Omental fat pad (tissue), 3 donors: ENCODE measurements at regions not wholly inside any gene's neighbourhood (a gene's known extent, or its start where the extent isn't known, plus 50 kb on each side); places are given as distances from the start of the nearest gene placed in this dataset.
"Not testable (repeated sequence)": the region's sequence is repeated elsewhere in the genome, so short reads cannot be mapped to it uniquely, and the experiment has no call there.

Experiments used
- ATAC-seq: fragments of 150-250 bp; one replicate; pipeline ENCODE4 v1.9.1; 2016; ENCODE audit warnings: mild to moderate bottlenecking, moderate library complexity; ENCODE audit not compliant: low FRiP score
- DNase-seq: peaks from one replicate; pipeline ENCODE4 v3.0.0-alpha.2; 2019; ENCODE audit warnings: low spot score
- TF ChIP-seq, protein P1 (sequence below), 3 donors: fragments of 450-650 bp; IDR thresholded peaks; one replicate each; pipeline ENCODE4 v1.5.1; 2016 to 2017; ENCODE audit warnings: antibody characterized with exemption in 3 of 3, mild to moderate bottlenecking in 3 of 3, moderate library complexity in 2 of 3

- DNase-seq, result not testable (repeated sequence)
- peak; percentile 75 for ATAC-seq
Observed at GRCh38 chr14:106764968-106765369, 1238.6 kb downstream of the TMEM121 start.

GRCh38 chr14:106766145-106766544, 1239.8 kb downstream of the TMEM121 start:
- TF ChIP-seq, protein P1, sequence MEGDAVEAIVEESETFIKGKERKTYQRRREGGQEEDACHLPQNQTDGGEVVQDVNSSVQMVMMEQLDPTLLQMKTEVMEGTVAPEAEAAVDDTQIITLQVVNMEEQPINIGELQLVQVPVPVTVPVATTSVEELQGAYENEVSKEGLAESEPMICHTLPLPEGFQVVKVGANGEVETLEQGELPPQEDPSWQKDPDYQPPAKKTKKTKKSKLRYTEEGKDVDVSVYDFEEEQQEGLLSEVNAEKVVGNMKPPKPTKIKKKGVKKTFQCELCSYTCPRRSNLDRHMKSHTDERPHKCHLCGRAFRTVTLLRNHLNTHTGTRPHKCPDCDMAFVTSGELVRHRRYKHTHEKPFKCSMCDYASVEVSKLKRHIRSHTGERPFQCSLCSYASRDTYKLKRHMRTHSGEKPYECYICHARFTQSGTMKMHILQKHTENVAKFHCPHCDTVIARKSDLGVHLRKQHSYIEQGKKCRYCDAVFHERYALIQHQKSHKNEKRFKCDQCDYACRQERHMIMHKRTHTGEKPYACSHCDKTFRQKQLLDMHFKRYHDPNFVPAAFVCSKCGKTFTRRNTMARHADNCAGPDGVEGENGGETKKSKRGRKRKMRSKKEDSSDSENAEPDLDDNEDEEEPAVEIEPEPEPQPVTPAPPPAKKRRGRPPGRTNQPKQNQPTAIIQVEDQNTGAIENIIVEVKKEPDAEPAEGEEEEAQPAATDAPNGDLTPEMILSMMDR (IDR thresholded peaks at IDR 0.05), result no peak
- ATAC-seq (no peak), DNase-seq (no peak)

DNA sequence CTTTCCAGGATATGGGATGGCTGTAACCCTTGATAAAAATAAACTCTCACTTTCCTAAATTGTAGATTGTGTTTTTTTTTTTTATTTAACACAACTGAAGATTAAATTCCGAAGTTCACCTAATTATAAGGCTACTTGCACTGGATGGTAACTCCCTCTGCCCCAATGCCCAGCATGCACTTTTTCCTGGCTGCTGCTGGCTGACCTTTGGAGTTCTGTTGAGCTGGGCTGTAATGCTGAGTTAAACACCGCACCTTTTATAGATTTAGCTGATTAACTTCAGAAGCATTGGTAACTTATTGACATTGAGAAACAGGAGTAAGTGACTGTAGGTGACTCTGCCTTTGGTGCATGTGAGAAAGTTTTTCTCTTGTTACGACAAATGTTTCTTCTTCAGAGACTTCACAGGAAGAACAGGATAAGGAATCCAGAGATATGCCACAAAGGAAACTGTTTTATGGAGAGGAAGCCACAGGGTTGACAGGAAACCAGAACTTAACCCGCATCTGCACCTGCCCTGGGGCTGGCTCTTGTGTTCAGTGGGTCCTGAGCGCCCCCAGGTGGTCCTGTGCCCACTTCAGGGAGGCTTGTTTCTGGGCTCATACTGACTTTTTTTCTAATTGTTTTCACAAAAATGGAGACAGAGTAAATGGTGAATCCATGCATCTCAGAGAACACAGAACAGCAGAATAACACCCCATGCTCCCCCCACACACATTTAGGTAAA, 1240.3 kb downstream of the TMEM121 start:
- DNase-seq, ATAC-seq: not testable (repeated sequence)

- not testable (repeated sequence) for DNase-seq, ATAC-seq
Observed at GRCh38 chr14:106768230-106768629, 1241.8 kb downstream of the TMEM121 start.

DNA sequence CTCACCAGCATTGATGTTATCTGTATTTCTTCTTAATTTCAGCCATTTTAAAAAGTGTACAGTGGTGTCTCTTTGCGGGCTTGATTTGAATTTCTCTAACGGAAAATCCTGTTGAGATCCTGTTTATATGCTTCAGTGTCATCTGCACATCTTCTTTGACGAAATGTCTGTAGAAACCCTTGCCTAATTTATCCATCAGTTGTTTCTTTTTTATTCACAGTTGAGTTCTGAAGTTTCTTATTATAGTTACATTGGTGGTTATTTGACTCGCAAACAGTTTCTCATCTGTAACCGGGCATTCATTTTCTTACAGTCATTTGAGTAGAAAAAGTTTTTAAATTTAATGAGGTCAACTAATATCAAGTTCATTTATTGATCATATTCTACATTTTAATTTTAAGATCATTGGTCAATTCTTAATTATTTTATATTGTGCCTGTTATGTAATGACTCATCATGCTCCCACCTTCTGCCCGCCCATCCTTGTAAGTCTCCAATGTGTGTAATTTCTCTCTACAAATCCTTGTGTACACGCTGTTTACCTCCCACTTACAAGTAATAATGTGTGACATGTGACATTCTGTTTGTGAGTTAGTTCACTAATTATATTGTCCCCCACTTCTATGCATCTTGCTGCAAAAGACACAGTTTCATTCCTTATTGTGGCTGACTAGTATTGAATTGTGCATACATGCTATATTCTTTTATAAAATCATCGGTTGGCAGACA, 1242.8 kb downstream of the TMEM121 start:
- ATAC-seq, DNase-seq: not testable (repeated sequence)

DNA sequence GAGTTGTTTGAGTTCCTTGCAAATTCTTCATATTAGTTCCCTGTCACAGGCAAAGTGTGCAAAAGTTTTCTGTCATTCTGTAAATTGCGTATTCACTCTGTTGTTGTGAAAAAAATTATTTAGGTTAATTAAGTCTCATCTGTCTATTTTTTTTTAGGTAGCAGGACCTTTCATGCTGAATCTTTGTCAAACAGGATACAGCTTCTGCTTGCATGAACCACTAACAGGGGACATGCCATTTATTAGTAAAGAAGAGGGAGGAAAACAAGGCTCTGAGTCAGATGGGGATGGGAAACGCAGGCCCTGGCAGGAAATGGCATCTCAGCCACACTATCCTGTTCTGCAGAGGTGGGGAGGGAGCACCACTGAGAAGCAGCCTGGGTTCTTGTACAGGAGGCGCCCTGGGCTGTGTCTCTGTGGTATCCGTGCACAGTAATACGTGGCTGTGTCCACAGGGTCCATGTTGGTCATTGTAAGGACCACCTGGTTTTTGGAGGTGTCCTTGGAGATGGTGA, 1243.8 kb downstream of the TMEM121 start:
- not testable (repeated sequence) for DNase-seq, ATAC-seq

GRCh38 chr14:106774889-106775480, 1248.6 kb downstream of the TMEM121 start:
- DNase-seq, result peak; percentile 38
- ATAC-seq, result not testable (repeated sequence)

GRCh38 chr14:106776395-106776983, 1250.1 kb downstream of the TMEM121 start:
- TF ChIP-seq, protein P1 (IDR thresholded peaks at IDR 0.05), result no peak
- DNase-seq (no peak), ATAC-seq (no peak)

DNA sequence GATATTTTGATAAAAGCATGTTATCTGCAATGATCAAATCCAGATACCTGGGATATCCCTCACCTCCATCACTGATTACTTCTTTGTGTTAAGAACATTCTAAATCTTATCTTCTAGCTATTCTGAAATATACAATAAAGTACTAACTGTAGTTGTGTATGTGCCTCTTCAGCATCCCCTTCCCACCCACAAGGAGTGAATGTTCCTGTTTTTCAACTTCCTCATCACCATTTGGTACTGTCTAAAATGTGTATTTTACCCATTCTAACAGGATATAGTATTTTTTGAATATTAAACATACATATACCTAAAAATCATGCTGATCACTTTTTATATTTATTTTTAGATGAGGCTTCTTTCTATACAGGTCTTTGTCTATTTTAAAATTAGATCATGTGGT, 1252.6 kb downstream of the TMEM121 start:
- ATAC-seq (no peak), DNase-seq (no peak)
- TF ChIP-seq, protein P1 (IDR thresholded peaks at IDR 0.05), result no peak

DNA sequence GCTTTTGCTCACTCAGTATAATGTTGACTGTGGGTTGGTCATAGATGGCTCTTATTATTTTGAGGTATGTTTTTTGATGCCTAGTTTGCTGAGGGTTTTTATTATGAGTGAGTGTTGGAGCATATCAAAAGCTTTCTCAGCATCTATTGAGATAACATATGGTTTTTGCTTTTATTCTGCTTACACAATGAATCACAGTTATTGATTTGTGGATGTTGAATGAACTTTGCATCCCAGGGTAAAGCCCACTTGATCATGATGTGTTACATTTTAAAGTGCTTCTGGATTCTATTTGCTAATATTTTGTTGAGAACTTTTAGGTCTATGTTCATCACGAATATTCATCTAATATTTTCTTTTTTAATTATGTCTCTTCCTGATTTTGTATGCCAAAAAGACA, 1260.3 kb downstream of the TMEM121 start:
- ATAC-seq, result no peak
- no peak for DNase-seq
- TF ChIP-seq, protein P1 (IDR thresholded peaks at IDR 0.05), result no peak
